DMS79 treated with DMSO at 0.1 percent for 48 hours (cell line): ENCODE measurements at regions not wholly inside any gene's neighbourhood (a gene's known extent, or its start where the extent isn't known, plus 50 kb on each side); places are given as distances from the start of the nearest gene placed in this dataset.

Source experiments
- DNase-seq: peaks from one replicate; lab custom pipeline; 2025; lab: John Stamatoyannopoulos, UW

DNA sequence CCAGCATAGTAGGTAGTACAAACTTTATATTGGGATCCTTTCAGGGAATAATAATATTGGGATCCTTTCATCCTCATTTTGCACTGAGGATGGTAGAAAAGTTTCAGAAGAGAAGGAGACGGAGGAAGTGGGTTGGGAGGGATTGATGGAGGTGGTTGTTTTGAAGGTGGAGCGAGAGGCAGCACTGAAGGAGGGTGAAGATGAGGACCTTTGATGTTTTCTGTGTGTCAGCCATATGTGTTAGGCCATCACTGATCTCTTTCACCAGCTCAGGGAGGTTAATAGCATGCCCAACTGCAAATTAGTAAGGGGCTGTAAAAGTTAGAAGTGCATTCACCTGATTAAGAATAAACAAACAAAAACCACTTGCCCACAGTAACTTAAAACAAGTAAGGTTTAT is 275.5 kb upstream of the B3GAT1 start:
- DNase-seq = no peak

DNA sequence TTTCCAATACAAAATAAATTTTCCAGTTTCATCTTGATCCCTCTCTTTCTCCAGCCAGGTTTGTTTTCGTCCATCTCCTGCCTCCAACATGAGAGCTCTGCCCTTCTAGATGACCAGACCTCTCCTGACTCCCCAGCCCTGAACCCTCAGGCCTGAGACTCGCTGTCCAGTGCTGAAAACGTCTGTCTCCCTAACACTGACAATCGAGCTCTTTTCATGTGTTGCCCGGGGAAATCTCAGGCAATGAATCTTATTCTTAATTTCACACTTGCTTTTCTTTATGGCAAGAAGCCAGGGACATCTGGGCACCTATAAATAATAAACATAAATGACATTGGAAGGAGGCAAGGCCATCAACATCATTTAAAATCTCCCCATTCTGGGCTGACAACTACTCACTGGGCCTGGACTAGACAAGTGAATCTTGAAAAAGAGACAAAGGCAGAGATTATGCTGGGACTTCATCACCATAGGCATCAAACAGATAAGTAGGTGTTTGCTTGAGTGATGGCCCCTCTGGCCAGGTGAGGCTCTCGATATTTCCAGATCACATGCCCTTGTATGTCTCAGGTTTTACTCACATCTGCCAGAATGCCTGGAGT is 274.5 kb upstream of the B3GAT1 start:
- DNase-seq = no peak

DNA sequence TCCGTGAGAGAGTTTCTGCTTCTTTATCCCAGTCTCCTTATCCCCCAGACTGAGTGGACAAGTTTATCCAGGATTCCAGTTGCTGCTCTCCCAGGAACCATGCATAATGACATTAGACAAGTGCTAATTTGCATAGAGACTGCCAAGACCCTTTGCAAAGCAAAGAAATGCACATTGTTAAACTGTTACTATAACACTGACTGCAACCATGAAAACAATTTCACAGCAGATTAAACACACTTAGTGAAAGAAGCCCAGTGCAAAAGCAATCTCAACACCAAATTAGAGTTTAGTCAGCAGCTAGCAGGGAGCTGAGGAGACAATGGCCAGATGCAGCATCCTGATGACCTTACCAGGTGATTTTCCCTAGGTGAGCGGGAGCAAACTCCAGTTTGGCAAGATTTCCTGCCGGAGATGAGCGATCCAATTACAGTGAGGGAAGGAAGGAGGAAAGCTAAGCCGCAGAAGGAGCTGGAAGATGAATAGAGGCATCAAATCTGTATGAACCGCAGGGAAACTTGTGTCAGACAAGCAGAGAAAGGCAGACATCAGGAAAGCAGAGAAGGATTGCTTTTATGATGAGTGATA is 273.8 kb upstream of the B3GAT1 start:
- no peak for DNase-seq

DNA sequence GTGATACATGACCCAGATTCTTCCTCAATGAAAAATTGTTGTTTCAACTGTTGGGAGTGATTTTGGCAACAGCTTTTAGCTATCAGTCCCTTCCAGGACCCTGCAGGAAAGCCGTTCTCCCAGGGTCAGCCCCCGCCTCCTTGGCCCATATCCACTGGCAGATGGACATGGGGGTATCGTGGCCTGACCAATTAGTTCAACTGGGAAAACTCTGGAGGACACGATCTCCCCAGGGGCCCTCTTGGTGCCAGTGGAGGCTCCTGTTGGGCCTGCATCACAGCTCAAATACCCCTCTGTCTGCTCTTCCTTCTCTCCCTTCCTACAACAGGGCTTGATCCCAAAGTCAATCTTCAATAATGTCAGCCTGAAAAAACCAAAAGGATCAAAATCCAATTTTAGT is 272.5 kb upstream of the B3GAT1 start:
- no peak for DNase-seq

DNA sequence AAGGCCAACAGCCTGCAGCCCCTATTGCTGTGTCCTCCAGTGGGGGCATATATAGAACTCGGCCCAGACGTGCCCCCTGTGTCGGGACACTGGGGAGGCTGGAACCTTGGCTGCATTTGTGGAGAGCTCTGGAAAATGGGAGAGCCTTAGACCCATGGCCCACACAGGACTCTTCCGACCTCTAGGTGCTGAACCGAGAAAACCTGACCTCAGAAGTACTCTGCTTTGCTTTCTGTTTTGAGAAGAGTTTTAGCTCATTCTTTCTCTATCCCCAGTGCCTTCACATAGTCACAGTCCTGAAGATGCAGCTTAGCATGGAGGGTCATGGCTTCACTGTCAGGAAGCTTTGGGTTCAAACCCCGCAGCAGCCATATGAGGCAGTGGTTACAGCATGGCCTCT is 271.8 kb upstream of the B3GAT1 start:
- DNase-seq = no peak

DNA sequence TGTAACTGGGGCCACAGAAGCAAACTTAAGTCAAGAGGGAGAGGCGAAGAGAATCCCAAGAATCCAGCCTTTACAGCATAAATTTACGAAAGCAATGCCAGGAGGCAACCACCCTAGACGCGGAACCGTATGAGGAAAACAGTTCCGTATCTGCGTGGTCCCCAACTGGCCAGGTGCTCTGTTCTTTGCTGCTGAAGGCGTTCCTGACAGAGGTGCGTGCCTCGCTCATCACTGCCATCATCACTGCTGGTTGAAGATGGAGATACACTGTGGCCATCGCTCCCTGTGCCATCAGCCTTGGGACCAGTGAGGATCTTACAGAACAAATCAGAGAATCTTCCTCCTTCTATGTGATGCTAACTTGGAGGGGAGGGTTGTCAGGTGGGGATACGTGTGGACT is 270.5 kb upstream of the B3GAT1 start:
- DNase-seq = no peak

DNA sequence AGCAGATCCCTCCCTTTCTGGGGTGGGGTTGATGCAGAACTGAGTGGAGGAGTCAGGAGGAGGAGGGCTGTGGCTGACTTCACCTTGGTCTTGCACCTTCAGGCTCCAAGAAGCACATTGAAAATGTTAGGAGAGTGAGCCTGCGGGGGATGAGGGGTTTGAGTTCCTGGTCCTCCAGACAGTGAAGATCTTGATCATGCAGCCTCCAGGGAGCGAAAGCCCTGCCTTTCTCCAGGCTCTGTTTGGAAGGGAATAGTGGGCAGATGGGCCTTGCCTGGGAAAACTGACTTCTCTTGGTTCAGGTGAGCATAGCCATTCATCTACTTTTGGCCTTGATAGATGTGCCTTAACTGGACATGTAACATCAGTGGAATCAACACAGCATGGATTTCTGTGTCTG is 267.6 kb upstream of the B3GAT1 start:
- no peak for DNase-seq

DNA sequence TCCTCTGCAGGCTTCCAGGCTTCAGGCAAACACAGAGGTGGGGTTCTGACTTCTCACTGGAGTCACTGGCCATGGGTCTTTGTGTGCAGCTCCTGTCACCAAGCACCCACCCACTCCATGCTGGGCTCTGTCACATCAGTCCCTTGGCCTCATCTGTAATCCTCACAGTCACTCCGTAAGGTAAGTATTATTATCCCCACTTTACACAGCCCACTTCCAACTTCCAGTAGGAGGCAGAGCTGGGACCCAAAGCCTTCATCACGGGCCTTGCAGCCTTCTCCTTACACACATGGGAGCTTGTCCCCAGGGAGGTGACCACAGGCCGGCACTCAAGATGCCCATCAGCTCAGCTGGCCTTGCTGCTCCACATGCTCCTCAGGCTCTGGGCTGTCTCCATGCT is 266.7 kb upstream of the B3GAT1 start:
- DNase-seq = no peak

DNA sequence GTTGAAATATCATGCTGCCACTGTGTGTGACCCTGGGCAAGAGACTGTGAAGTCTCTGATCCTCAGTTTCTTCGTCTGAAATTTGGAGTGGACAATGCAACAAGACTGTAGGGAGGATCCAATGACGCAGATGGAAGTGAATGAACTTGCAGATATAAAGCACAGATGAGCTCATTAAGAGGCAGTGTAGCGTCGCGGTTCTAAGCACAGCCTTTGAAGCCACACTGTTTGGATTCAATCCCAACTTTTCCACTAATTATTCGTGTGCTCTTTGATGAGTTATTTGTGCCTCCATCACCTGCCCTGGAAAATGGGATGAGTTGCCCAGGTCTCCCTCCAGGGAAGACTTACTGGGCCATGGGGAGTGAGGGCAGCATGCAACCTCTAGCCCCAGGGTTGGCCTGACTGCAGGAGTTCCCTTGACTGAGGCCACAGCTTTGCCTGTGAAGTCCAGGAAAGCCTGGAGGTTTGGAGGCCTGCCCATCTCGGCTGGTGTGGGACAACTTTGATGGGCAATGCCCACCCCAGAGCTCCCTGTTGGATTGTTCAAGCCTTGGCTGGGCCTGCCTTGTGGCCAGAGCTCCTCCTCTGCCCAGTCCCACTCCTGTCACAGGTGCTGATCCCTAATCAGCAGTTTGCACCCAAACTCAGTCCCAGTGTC is 266.0 kb upstream of the B3GAT1 start:
- DNase-seq = no peak

DNA sequence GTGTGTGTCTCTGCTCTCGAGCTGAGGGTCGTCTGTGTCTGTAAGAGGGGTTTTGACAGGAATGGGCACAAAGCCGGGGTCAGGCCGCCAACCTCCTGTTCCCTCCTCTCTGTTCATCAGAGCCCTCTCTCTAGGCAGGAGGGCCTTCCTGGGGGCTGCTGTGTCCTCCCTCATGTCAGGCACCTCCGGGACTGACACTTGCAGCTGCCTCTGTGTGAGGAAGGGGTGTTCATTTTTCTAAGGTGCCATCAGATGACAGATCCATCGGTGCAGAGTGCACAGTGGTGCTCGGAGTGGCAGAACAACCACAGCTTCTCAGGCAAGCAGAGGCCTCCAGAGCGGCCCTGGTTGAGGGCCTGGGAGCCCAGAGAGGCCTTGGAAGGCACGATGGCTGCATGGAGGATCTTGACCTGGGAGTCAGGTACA is 265.4 kb upstream of the B3GAT1 start:
- no peak for DNase-seq

DNA sequence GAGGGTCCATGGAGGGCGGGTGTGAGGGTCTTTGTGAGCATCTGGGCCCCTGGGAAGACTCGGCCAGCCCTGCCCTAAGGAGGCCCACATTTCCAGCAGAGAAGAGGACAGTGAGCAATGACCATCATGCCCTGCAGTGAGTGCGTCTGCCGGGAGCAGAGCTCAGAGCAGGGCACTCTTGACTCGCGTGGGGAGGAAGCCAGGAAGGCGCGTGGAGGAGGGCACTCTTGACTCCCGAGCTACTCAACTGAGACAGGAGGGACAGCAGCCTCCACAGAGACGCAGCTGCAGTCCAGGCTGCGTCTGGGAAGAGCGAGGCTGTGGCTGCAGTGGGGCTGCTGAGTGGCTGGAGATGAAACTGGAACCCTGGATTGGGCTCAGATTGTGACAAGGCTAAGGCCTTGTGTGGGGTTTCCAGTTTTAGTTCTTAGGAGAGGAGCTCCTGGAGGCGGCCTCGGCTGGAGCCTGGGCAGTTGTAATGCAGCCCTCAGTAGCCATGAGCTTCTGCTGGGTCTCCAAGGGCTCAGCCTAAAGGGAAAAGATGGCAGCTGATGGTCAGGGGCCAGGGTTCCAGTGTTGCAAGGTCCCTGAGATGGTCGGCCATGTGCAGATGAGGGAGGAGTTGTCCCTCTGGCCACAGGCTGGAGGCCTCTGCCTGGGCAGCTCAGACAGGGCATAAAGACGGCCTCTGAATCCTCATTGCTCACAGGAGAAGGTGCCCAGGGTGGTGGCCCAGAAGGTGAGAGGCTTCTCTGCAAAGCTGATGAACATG is 264.7 kb upstream of the B3GAT1 start:
- DNase-seq = no peak

DNA sequence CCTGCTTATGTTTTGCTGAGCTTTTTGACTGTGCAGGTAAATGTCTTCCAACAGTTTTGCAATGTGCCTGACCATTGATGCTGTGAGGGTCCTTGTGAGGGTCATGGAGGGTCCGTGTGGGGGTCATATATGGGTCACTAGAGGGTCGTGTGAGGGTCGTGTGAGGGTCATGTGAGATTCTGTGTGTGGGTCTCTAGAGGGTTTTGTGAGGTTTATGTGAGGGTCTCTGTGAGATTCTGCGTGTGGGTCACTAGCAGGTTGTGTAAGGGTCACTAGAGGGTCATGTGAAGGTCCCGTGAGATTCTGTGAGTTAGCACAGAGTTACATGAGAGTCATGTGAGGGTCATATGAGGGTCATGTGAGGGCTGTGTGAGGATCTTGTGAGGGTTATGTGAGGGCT is 263.9 kb upstream of the B3GAT1 start:
- no peak for DNase-seq

DNA sequence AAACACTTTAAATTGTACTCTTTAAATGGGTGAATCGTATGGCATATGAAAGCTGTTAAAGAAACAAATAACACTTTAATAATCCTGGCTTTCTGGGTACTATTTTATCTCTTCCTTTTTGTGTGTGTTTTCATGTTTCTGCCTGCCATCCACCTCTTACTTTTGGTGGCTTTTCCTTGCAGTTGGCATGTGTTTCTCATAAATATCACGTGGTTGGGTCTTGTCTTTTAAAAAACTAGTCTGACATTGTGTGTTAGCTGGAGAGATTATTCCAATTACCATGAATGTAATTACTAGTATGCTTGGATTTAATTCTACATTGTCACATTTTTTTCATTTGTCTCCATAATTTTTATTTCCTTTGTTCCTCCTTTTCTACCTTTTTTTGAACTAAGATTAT is 262.9 kb upstream of the B3GAT1 start:
- no peak for DNase-seq

DNA sequence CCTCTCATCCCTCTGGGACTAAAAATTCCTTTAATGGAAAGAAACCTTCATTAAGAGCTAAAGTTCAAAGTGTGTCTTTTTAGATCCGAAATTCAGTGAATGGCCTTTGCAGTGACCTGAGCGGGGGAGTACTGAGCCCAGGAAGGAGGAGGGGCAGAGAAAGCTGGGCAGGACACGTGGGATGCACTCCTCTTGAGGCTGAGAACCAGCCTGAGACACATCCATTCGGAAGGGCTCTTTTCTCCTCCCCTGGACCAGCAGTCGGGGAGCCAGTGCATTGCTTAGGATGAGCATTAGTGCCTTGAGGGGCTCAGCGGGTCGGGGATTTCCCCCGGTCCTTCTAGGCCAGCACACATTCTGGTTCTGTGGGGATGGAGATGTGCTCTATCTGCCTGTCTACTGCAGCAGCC is 258.9 kb upstream of the B3GAT1 start:
- no peak for DNase-seq

DNA sequence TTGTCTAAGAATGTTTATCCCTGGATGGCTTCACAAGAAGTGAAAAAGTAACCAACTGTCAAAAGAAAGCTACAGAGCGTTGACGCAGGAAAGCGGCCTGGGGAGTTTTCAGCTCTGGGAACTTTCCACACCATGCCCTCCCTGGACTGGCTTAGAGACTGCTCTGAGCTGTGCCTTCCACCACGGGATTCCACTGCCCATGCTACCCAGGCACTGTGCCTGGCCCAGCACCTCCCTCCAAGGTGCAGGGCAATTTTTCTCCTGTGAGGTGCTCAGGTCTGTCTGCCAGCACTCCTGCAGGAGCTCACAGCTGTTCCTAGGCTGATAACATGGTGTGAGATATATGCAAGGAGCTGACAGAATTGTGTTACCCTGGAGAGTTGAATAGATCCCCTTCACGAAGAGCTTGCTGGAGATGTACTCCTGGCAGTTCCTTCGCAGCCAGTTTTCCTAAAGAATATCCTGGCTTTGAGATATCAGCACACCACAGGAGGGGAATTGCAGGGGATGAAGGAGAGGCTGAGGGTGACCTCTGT is 258.3 kb upstream of the B3GAT1 start:
- no peak for DNase-seq

DNA sequence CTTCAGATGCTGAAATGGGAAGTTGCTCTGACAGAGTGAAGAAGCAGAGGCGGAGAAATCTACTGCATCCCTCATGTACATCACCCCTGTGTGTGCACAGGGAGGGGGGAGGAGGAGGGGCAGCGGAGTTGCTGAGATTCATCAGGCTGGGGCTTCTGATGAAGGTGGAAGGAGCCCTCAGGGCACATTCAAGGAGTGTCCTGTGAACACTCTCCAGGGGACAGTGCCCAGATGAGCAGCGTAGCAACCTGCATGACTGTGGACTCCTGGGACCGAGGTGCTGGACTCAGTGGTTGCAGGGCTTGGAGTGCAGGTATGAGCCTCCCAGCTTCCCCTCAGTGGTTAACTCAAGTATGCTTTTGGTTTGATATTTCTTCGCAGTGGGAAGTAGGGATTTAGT is 257.8 kb upstream of the B3GAT1 start:
- DNase-seq = no peak

DNA sequence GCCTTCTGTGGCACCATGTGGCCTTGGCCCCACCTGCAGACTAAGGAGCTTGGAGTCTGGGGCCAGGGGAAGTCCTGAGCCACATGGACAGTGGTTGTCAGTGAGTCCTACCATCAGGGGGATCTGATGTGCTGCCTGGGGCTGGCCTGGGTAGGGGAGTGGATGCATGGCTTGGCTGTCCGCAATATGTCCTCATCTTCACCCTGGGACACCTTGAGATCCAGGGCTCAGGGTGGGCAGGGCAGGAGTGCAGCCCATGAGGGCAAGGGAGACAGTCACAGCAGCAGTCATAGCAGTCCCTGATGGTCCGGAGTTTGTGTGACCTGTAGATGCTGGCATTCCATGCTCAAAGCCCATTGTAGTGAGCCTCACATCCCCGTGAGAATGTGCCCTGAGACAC is 256.8 kb upstream of the B3GAT1 start:
- DNase-seq = no peak

DNA sequence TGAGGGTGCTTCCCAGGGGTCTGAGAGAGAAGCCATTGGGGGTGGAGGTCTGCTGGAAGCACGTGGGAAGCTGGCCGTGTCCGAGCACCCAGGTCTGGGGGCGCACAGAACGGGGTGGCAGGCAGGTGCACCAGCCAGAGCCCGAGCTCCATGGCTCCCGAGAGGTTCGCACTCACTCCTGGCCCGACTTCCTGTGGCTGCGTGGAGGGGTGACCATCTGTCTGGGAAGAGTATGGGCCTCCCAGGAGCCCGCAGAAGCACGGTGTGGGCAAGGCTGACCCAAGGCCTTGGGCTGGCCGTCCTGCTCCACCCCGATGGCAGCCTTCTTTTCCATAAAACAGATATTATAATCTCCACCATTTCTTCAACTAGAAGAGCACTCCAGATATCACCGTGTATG is 256.0 kb upstream of the B3GAT1 start:
- no peak for DNase-seq

DNA sequence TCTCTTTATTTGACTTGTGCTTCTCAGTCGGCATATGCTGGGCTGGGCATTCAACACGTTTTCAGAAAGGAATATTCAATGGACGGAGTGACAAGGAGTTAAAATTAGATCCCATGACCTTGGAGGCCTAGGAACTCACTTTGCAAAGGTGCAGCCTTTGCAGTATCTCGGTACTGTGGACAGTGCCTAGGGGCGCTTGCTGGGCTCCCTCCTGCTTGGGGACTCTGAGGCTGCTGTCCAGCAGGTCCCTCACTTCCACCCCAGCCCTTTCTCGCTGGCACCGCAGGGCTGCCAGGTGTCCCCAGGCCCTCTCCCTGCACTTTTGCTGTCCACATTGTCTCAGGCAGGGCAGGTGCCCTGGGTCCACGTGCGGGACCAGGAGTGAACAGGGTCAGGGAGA is 255.5 kb upstream of the B3GAT1 start:
- DNase-seq = no peak

DNA sequence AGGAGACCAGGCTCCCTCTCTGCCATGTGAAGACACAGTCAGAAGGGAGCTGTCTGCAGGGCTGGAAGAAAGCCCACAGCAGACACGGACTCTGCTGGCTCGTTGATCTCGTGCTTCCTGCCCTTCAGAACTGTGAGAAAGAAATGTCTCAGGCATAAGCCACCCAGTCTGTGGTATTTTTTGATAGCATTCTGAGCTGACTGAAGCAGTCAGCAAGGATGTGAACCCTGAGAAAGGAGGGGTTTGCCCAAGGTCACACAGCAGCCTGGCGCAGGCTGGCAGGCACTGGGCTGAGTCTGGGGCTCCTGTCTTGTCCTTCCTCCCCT is 255.1 kb upstream of the B3GAT1 start:
- no peak for DNase-seq

DNA sequence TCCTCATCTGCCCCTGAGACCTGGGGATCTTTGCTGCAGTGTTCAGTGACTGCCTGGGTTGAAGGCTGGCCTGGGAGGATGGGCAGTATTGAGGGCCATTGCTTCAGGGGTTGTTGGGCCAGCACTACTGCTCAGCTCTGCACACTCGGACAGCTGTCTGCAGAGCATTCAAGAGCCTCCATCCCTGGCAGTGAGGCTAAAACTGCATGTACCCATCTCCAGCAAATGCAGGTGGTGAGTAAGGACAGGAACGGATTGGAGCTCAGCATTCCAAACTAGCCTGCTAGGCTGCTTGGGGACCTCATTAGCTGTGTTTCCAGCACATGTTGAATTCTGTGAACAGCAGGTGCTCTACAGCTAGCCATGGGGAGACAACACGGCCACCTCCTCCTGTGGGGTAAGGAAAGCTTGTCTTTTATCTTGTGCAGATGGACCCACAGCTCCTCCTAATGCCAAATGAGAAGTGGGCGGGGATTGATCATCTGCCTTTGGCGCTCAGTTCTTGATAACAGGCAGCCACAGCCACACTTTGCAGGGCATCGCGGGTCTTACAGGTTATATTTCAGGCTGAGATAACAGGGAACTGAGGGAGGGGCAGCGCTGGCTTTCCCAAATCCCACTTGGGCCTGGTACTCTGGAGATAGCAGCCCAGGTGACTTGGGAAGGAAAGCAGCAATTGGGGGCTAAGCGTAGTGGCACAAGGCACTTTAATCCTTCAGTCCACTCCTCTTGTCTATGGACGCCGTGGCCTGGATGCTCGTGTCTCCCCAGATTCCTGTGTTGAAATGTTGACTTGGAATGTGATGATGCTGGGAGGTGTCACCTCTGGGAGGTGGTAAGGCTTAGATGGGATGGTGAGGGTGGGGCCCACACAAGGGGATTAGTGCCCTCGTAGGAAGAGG is 254.5 kb upstream of the B3GAT1 start:
- DNase-seq = no peak
